Progenitor cell of endocrine pancreas (in vitro differentiated cells): ENCODE measurements at regions not wholly inside any gene's neighbourhood (a gene's known extent, or its start where the extent isn't known, plus 50 kb on each side); places are given as distances from the start of the nearest gene placed in this dataset.

Source experiments
- DNase-seq: peaks from one replicate; pipeline ENCODE4 v3.0.0; 2021; ENCODE audit warnings: low spot score; ENCODE audit not compliant: unreplicated experiment
- H3K27ac Mint-ChIP-seq: 2 replicates; pipeline ENCODE4 v1.8.0; 2021; ENCODE audit warnings: mild to moderate bottlenecking, moderate library complexity, mixed read lengths
- H3K27me3 Mint-ChIP-seq: 2 replicates; pipeline ENCODE4 v1.8.0; 2021; ENCODE audit warnings: mixed read lengths
- H3K36me3 Mint-ChIP-seq: 2 replicates; pipeline ENCODE4 v1.8.0; 2022; ENCODE audit warnings: mixed read lengths; ENCODE audit not compliant: insufficient read depth
- H3K4me1 Mint-ChIP-seq: 2 replicates; pipeline ENCODE4 v1.8.0; 2021; ENCODE audit warnings: low read depth, mixed read lengths
- H3K4me3 Mint-ChIP-seq: 2 replicates; pipeline ENCODE4 v1.8.0; 2021; ENCODE audit warnings: low read depth, mild to moderate bottlenecking, moderate library complexity, mixed read lengths
- H3K9me3 Mint-ChIP-seq: 2 replicates; pipeline ENCODE4 v1.8.0; 2021; ENCODE audit warnings: low read depth, mixed read lengths
- CTCF ChIP-seq: fragments of 200-600 bp; sonication (generic); IDR thresholded peaks from one replicate; pipeline ENCODE4 v1.5.0; 2021; ENCODE audit warnings: antibody characterized with exemption, mild to moderate bottlenecking; ENCODE audit not compliant: unreplicated experiment

- Mint-ChIP-seq H3K36me3 (no peaks in the 10 kb centered on the region), H3K27ac (no peak overlapping the region), H3K27me3 (peaks cover 14% of the 10 kb centered on the region), H3K4me1 (peaks cover 5% of the 10 kb centered on the region), H3K4me3 (no peak overlapping the region), H3K9me3 (no peaks in the 10 kb centered on the region)
- DNase-seq: no peak
- no peak for TF ChIP-seq CTCF
Observed at GRCh38 chr2:177078416-177078815, 134.2 kb upstream of the HNRNPA3 start.

GRCh38 chr2:177078855-177079254 is 133.7 kb upstream of the HNRNPA3 start:
- H3K27me3 Mint-ChIP-seq: peaks cover 14% of the 10 kb centered on the region
- H3K36me3 Mint-ChIP-seq: no peaks in the 10 kb centered on the region
- peaks cover 5% of the 10 kb centered on the region for H3K4me1 Mint-ChIP-seq
- no peak overlapping the region for H3K4me3 Mint-ChIP-seq
- DNase-seq: no peak
- TF ChIP-seq CTCF: no peak
- H3K27ac Mint-ChIP-seq: no peak overlapping the region
- no peaks in the 10 kb centered on the region for H3K9me3 Mint-ChIP-seq

- H3K9me3 Mint-ChIP-seq: no peaks in the 10 kb centered on the region
- DNase-seq: no peak
- no peaks in the 10 kb centered on the region for H3K36me3 Mint-ChIP-seq
- H3K27ac Mint-ChIP-seq: no peak overlapping the region
- H3K4me3 Mint-ChIP-seq: no peak overlapping the region
- peaks cover 5% of the 10 kb centered on the region for H3K4me1 Mint-ChIP-seq
- no peak for TF ChIP-seq CTCF
- H3K27me3 Mint-ChIP-seq: peaks cover 11% of the 10 kb centered on the region
Observed at GRCh38 chr2:177080746-177081284, 131.8 kb upstream of the HNRNPA3 start.

GRCh38 chr2:177084607-177085006 is 128.0 kb upstream of the HNRNPA3 start:
- TF ChIP-seq CTCF: no peak
- Mint-ChIP-seq H3K4me3 (no peak overlapping the region), H3K27me3 (peaks cover 9% of the 10 kb centered on the region), H3K4me1 (no peaks in the 10 kb centered on the region), H3K9me3 (no peaks in the 10 kb centered on the region), H3K27ac (no peak overlapping the region), H3K36me3 (no peaks in the 10 kb centered on the region)
- DNase-seq: no peak

GRCh38 chr2:177088529-177088928 is 124.1 kb upstream of the HNRNPA3 start:
- Mint-ChIP-seq H3K27me3 (peaks cover 16% of the 10 kb centered on the region), H3K36me3 (no peaks in the 10 kb centered on the region)
- no peak for TF ChIP-seq CTCF

More at GRCh38 chr2:177088529-177088928, 124.1 kb upstream of the HNRNPA3 start:
- Mint-ChIP-seq H3K4me3 (no peak overlapping the region), H3K27ac (no peak overlapping the region), H3K9me3 (no peaks in the 10 kb centered on the region), H3K4me1 (no peaks in the 10 kb centered on the region)
- no peak for DNase-seq
